ENCODE measurements at regions not wholly inside any gene's neighbourhood (a gene's known extent, or its start where the extent isn't known, plus 50 kb on each side); places are given as distances from the start of the nearest gene placed in this dataset.

- no peaks in the 10 kb centered on the region for H3K4me1 Mint-ChIP-seq
- H3K36me3 ChIP-seq (replicated peaks in 1 of 2; ENCODE audit: control extremely low read depth in 1 of 2, control insufficient read depth in 1 of 2, extremely low read depth in 1 of 2, insufficient read depth in 2 of 2, low read length in 1 of 2), result no peaks in the 10 kb centered on the region
- no peaks in the 10 kb centered on the region for H3K27me3 ChIP-seq (replicated peaks in 1 of 4; ENCODE audit: control extremely low read depth in 1 of 4, control insufficient read depth in 3 of 4, insufficient read depth in 4 of 4, low read length in 3 of 4)
- H2AFZ ChIP-seq (ENCODE audit: insufficient read depth, low read depth, low read length, poor library complexity, severe bottlenecking), result no peak overlapping the region
- H3K4me3 ChIP-seq (ENCODE audit: control extremely low read depth in 1 of 5, extremely low read depth in 1 of 5, insufficient read depth in 1 of 5, low read depth in 2 of 5, low read length in 4 of 5), result no peak overlapping the region
- DNase-seq, result no peak
- no peaks in the 10 kb centered on the region for H3K9me3 Mint-ChIP-seq (ENCODE audit: insufficient read depth)
- H3K9ac ChIP-seq (ENCODE audit: low read length), result no peak overlapping the region
- TF ChIP-seq CTCF (IDR thresholded peaks at IDR 0.05), result no peak
- H3K27ac ChIP-seq (ENCODE audit: low read length in 2 of 2), result no peak overlapping the region
- no peaks in the 10 kb centered on the region for H3K27me3 Mint-ChIP-seq
- H3K4me2 ChIP-seq (replicated peaks; ENCODE audit: low read depth, low read length, poor library complexity, severe bottlenecking), result no peak overlapping the region
- no peak overlapping the region for H3K27ac Mint-ChIP-seq
- H3K79me2 ChIP-seq (ENCODE audit: control insufficient read depth, insufficient read depth, low read length), result no peaks in the 10 kb centered on the region
- H3K4me3 Mint-ChIP-seq, result no peak overlapping the region
- H3K4me1 ChIP-seq (ENCODE audit: control insufficient read depth in 2 of 2, insufficient read depth in 2 of 2, low read length in 2 of 2), result no peaks in the 10 kb centered on the region
- POLR2A ChIA-PET, result no interaction called here
- ATAC-seq (ENCODE audit: low read depth), result no peak
- intact Hi-C loops (cut with micrococcal nuclease), result no loop called here
- H3K9me3 ChIP-seq (ENCODE audit: control extremely low read depth in 1 of 3, control insufficient read depth in 2 of 3, insufficient read depth in 1 of 3, low read length in 2 of 3), result no peaks in the 10 kb centered on the region
- no peaks in the 10 kb centered on the region for H4K20me1 ChIP-seq (ENCODE audit: control insufficient read depth, insufficient read depth, low read length, poor library complexity, severe bottlenecking)
- CTCF ChIA-PET, result no interaction called here
- WGBS (ENCODE audit: insufficient coverage), result no CpG with 5 or more reads among the region's 1 CpG
Measured at GRCh38 chr15:36053746-36054145, 507.8 kb upstream of the DPH6 start.

GRCh38 chr15:36059596-36059995 is 513.6 kb upstream of the DPH6 start:
- H3K4me3 Mint-ChIP-seq, result no peak overlapping the region
- H3K4me3 ChIP-seq (ENCODE audit: control extremely low read depth in 1 of 5, extremely low read depth in 1 of 5, insufficient read depth in 1 of 5, low read depth in 2 of 5, low read length in 4 of 5), result no peak overlapping the region
- H3K9me3 Mint-ChIP-seq (ENCODE audit: insufficient read depth), result no peaks in the 10 kb centered on the region
- H3K4me2 ChIP-seq (replicated peaks; ENCODE audit: low read depth, low read length, poor library complexity, severe bottlenecking), result no peak overlapping the region
- H2AFZ ChIP-seq (ENCODE audit: insufficient read depth, low read depth, low read length, poor library complexity, severe bottlenecking), result no peak overlapping the region
- no peaks in the 10 kb centered on the region for H3K79me2 ChIP-seq (ENCODE audit: control insufficient read depth, insufficient read depth, low read length)
- TF ChIP-seq CTCF (IDR thresholded peaks at IDR 0.05) (no peak), EZH2 (IDR thresholded peaks at IDR 0.05; ENCODE audit: borderline replicate concordance, insufficient read depth, low read depth, low read length, poor library complexity, severe bottlenecking) (no peak)
- DNase-seq (no peak), ATAC-seq (ENCODE audit: low read depth) (no peak)
- H3K27ac ChIP-seq (ENCODE audit: low read length in 2 of 2), result no peak overlapping the region
- intact Hi-C loops (cut with micrococcal nuclease), result no loop called here
- no peaks in the 10 kb centered on the region for H3K4me1 ChIP-seq (ENCODE audit: control insufficient read depth in 2 of 2, insufficient read depth in 2 of 2, low read length in 2 of 2)
- no peak overlapping the region for H3K9ac ChIP-seq (ENCODE audit: low read length)
- ChIA-PET POLR2A (no interaction called here), CTCF (no interaction called here)
- no peaks in the 10 kb centered on the region for H3K9me3 ChIP-seq (ENCODE audit: control extremely low read depth in 1 of 3, control insufficient read depth in 2 of 3, insufficient read depth in 1 of 3, low read length in 2 of 3)
- no peaks in the 10 kb centered on the region for H3K27me3 Mint-ChIP-seq
- WGBS (ENCODE audit: insufficient coverage), result no CpG with 5 or more reads among the region's 3 CpGs
- H4K20me1 ChIP-seq (ENCODE audit: control insufficient read depth, insufficient read depth, low read length, poor library complexity, severe bottlenecking), result no peaks in the 10 kb centered on the region
- H3K27ac Mint-ChIP-seq, result no peak overlapping the region
- no peaks in the 10 kb centered on the region for H3K4me1 Mint-ChIP-seq
- H3K27me3 ChIP-seq (replicated peaks in 1 of 4; ENCODE audit: control extremely low read depth in 1 of 4, control insufficient read depth in 3 of 4, insufficient read depth in 4 of 4, low read length in 3 of 4), result no peaks in the 10 kb centered on the region
- H3K36me3 ChIP-seq (replicated peaks in 1 of 2; ENCODE audit: control extremely low read depth in 1 of 2, control insufficient read depth in 1 of 2, extremely low read depth in 1 of 2, insufficient read depth in 2 of 2, low read length in 1 of 2), result no peaks in the 10 kb centered on the region
